ENCODE measurements at regions not wholly inside any gene's neighbourhood (a gene's known extent, or its start where the extent isn't known, plus 50 kb on each side); places are given as distances from the start of the nearest gene placed in this dataset.

DNA sequence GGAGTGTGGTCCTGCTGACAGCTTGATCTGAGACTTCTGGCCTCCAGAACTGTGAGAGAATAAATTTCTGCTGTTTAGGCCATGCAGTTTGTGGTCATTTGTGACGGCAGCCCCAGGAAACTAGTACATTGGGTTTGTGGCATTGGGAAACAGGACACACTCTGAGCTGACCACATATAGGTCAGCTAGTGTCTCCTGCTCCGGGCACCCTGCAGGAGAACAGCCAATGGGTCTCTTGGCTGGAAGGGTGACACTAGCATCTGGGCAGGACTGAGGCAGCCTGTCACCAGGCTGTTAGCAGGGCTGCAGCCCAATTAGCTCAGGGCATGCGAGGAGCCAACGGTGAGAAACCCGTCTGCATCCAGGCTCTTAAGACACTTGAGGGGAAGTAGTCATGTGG is 83.2 kb downstream of the PITPNM2 start:
- H3K4me1 ChIP-seq, result peaks cover 52% of the 10 kb centered on the region
- TF ChIP-seq, protein P1, sequence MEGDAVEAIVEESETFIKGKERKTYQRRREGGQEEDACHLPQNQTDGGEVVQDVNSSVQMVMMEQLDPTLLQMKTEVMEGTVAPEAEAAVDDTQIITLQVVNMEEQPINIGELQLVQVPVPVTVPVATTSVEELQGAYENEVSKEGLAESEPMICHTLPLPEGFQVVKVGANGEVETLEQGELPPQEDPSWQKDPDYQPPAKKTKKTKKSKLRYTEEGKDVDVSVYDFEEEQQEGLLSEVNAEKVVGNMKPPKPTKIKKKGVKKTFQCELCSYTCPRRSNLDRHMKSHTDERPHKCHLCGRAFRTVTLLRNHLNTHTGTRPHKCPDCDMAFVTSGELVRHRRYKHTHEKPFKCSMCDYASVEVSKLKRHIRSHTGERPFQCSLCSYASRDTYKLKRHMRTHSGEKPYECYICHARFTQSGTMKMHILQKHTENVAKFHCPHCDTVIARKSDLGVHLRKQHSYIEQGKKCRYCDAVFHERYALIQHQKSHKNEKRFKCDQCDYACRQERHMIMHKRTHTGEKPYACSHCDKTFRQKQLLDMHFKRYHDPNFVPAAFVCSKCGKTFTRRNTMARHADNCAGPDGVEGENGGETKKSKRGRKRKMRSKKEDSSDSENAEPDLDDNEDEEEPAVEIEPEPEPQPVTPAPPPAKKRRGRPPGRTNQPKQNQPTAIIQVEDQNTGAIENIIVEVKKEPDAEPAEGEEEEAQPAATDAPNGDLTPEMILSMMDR (IDR thresholded peaks at IDR 0.05), result no peak
- no peak for DNase-seq
- no peak overlapping the region for H3K4me3 ChIP-seq
- ATAC-seq, result no peak
- intact Hi-C loops (cut with DNase I), result no loop called here
- H3K9me3 ChIP-seq, result no peaks in the 10 kb centered on the region
- H3K27me3 ChIP-seq, result no peaks in the 10 kb centered on the region
- H3K36me3 ChIP-seq, result no peaks in the 10 kb centered on the region
- no peak overlapping the region for H3K27ac ChIP-seq

DNA sequence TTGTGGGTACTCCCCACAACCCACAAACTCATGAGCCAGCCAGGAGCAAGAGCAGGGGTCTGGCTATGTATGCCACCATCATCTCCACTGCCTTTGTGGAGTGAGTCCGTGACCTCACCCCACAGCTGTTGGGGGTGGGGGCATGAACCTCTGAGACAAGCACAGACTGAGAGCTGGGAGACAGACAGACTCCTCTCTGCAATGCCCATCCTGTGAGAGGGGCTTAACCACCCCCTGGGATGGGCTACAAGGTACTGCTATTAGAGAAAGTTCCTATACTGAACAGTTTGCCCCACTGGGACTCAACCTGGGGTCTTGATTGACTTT is 84.5 kb downstream of the PITPNM2 start:
- TF ChIP-seq, protein P1 (IDR thresholded peaks at IDR 0.05), result no peak
- DNase-seq (no peak), ATAC-seq (no peak)
- intact Hi-C loops (cut with DNase I), result no loop called here
- Histone ChIP-seq H3K4me3 (no peak overlapping the region), H3K36me3 (no peaks in the 10 kb centered on the region), H3K4me1 (peaks cover 61% of the 10 kb centered on the region), H3K27ac (no peak overlapping the region), H3K9me3 (no peaks in the 10 kb centered on the region), H3K27me3 (no peaks in the 10 kb centered on the region)

DNA sequence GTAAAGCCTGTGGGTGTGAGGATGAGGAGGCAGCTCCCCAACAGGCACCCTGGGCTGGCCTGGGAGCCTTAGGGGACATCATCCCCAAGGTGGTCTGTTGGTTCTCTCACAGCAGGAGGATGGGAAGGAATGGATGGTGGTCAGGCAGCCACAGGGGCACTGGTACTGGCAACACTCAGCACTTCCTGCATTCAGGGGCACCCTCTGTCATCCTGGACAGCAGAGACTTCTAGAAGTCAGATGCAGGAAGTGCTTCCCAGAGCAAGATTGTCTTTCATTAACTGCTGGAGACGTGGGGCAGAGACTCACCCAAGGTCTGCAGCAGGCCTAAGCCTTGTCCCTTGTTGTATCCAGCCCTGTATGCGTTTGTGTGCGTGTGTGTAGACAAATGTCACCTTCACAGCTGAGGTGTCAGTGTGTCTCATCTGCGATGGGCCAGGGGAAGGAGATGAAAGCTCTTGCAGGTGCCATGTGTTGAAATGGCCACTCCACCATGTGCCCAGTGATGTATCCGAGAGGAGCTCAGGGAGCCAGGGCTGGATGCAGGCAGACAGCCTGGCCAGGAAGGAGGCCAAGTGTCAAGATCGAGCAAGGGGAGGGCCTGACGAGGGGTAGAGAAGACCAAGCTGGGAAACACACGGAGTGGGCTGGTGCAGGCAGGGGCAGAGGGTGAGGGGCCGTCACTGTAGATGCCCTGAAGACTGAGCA is 85.1 kb downstream of the PITPNM2 start:
- H3K9me3 ChIP-seq, result no peaks in the 10 kb centered on the region
- H3K27ac ChIP-seq, result no peak overlapping the region
- no peak for DNase-seq
- peaks cover 60% of the 10 kb centered on the region for H3K4me1 ChIP-seq
- no peak overlapping the region for H3K4me3 ChIP-seq
- ATAC-seq, result no peak
- H3K36me3 ChIP-seq, result no peaks in the 10 kb centered on the region
- intact Hi-C loops (cut with DNase I), result no loop called here
- TF ChIP-seq, protein P1 (IDR thresholded peaks at IDR 0.05), result no peak
- no peaks in the 10 kb centered on the region for H3K27me3 ChIP-seq

DNA sequence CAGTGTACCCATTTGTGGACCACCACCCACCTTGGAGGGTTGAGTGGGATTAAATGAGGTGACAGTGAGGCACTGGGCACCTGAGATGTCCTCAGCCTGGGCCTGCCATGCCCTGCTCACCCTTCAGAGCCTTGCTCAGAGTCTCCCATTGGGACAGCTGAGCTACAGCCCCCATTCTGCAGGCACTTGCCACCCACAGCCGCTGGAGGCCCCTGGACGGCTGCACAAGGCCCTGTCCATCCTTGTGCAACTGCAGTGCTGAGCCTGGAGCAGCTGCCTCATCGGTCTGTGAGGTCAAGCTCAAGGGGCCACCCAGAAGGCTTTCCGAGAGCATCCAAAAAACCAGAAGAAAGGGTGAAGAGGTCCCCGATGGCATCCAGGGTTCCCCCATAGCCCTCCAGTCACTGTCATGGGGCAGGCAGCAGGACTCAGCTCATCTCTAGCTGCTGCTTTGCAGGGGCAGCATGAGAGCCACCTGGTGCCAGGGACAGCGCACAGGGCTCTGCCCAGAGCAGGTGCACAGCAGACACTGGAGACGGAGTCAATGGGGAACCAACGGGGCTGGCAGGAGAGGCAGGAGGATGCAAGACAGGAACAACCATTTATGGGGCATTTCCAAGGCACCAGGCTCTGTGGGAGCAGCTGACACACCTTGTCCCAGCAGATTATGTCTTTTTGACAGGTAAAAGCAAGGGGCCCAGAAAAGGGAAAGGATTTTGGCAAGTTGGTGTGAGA is 84.6 kb downstream of the ARL6IP4 start:
- H3K4me3 ChIP-seq, result no peak overlapping the region
- H3K27ac ChIP-seq, result no peak overlapping the region
- peaks cover 57% of the 10 kb centered on the region for H3K4me1 ChIP-seq
- no peaks in the 10 kb centered on the region for H3K36me3 ChIP-seq
- ATAC-seq, result no peak
- DNase-seq, result no peak
- intact Hi-C loops (cut with DNase I), result no loop called here
- TF ChIP-seq, protein P1 (IDR thresholded peaks at IDR 0.05), result no peak
- H3K27me3 ChIP-seq, result no peaks in the 10 kb centered on the region
- H3K9me3 ChIP-seq, result no peaks in the 10 kb centered on the region

DNA sequence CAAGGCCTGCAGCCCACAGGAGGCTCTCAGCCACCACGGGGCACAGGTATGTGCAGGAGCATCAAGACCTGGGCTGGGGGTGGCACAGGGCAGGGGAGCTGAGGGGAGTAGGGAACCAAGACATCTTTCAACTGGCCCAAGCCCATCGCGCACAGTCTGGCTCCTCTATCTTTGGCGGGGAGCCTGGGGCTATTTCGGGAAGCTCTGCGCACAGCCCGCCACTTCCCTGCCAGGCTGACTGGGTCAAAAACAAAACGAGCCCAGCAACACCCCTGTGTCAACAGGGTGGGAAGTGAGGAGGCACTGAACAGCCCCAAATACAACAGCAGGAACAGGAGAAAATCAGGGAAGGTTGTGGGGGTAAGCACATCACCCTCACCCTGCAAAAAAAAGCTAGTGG is 83.9 kb downstream of the ARL6IP4 start:
- Histone ChIP-seq H3K4me1 (peaks cover 57% of the 10 kb centered on the region), H3K27me3 (no peaks in the 10 kb centered on the region), H3K36me3 (no peaks in the 10 kb centered on the region), H3K4me3 (no peak overlapping the region), H3K27ac (no peak overlapping the region), H3K9me3 (no peaks in the 10 kb centered on the region)
- intact Hi-C loops (cut with DNase I), result no loop called here
- DNase-seq, result no peak
- TF ChIP-seq, protein P1 (IDR thresholded peaks at IDR 0.05), result no peak
- no peak for ATAC-seq

All from upper lobe of right lung (tissue), 1 donor.